22Rv1 (cell line): ENCODE measurements at regions not wholly inside any gene's neighbourhood (a gene's known extent, or its start where the extent isn't known, plus 50 kb on each side); places are given as distances from the start of the nearest gene placed in this dataset.

ENCODE experiments used
- H3K27ac ChIP-seq: fragments of 450-650 bp; 2 replicates; pipeline ENCODE4 v1.5.1; 2017
- CTCF ChIP-seq: fragments of 450-650 bp; IDR thresholded peaks from 2 replicates; pipeline ENCODE4 v1.5.1; 2017; ENCODE audit warnings: mild to moderate bottlenecking
- ZFX ChIP-seq: fragments of 450-650 bp; IDR thresholded peaks from 2 replicates; pipeline ENCODE4 v1.6.1; 2017; ENCODE audit warnings: antibody characterized with exemption, borderline replicate concordance

GRCh38 chr7:34240417-34240816, 335.1 kb downstream of the BMPER start:
- no peak overlapping the region for H3K27ac ChIP-seq
- TF ChIP-seq CTCF (no peak), ZFX (no peak)

DNA sequence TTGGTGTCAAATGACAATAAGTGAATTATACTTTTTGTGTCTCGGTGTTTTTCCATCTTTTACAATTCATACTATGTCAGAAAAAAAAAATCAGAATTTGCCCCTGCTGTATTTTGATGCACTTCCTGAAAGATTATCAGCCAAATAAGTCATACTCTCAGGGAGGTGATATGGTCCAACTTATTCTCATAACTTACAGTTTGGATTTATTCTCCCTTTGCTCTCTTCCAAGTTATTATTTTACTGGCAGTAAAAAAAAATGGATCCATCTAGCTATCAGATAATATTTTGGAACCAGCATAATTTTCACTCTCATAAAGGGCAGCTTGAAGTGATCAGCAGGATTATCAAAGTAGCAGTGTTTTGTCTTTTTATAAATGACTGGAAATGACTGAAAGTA, 337.1 kb downstream of the BMPER start:
- no peak overlapping the region for H3K27ac ChIP-seq
- TF ChIP-seq CTCF = no peak
- TF ChIP-seq ZFX = no peak

DNA sequence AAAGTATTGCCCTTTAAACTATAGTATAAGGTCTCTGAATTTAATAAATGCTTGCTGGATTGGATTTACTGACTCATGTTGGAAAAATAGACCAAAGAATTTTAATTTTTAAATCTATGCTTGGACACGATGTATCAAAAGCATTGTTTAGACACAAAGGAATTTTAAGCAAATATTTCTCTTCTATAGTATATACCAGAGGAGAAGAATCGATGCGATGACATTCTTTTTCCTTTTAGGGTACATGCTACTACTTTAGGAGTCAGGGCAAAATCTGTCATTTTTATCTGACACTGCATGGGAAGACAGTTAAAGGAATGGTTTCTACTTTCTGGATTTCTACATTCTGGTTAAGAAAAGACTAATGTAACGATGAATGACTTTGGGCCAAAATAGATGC, 339.9 kb downstream of the BMPER start:
- TF ChIP-seq CTCF (no peak), ZFX (no peak)
- H3K27ac ChIP-seq = no peak overlapping the region

DNA sequence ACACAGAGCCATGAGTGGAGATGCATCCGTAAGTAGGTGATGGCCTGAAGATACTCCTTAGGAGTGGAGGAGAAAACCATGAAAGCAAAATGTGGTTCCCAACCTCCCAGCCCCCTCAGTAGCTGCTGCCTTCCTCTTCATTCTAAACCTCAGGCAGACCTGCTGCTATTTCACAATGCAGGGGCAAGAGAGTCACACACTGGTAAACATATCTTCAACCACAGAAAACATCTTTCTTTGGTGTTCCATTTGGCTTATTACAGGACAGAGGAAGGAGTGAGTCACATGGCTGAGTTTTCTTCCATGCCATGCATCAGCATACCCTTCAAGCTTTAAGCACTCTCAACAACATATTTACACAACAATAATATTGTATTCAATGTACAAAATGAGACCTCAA, 342.1 kb downstream of the BMPER start:
- no peak overlapping the region for H3K27ac ChIP-seq
- no peak for TF ChIP-seq ZFX
- TF ChIP-seq CTCF = no peak

- H3K27ac ChIP-seq = no peak overlapping the region
- TF ChIP-seq ZFX = no peak
- no peak for TF ChIP-seq CTCF
These were observed 343.9 kb downstream of the BMPER start for GRCh38 chr7:34249192-34249591.

DNA sequence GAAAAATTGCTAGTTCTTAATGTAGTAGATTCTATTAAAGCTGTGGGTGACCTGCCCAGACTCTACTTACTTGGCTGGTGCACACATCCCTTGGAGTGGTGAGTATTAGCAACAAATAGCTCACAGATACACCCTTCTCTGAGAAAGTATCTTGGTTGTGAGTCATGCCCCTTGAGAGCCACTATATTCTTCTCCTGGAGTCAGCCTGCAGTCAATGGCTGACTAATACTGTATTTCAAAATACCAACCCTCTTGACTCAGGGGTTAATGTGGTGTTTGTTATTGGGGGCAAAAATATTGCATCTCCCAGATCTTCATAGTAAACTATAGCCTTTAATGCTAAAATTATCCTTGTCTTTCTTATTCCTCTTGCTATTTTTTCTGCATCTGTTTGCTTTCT, 354.9 kb downstream of the BMPER start:
- no peak overlapping the region for H3K27ac ChIP-seq
- TF ChIP-seq CTCF (no peak), ZFX (no peak)

- no peak overlapping the region for H3K27ac ChIP-seq
- TF ChIP-seq CTCF = no peak
- no peak for TF ChIP-seq ZFX
These were observed 357.8 kb downstream of the BMPER start for GRCh38 chr7:34263168-34263567.
